DOHH2 (cell line): ENCODE measurements at regions not wholly inside any gene's neighbourhood (a gene's known extent, or its start where the extent isn't known, plus 50 kb on each side); places are given as distances from the start of the nearest gene placed in this dataset.

ENCODE experiments used
- H3F3A ChIP-seq: fragments of 200-600 bp; sonication (generic), shearing (Covaris generic); 2 replicates; pipeline ENCODE4 v1.6.0; 2016; ENCODE audit warnings: antibody characterized with exemption, mild to moderate bottlenecking; ENCODE audit not compliant: control insufficient read depth, insufficient read depth
- H3K27ac ChIP-seq: fragments of 200-600 bp; sonication (generic); 2 replicates; pipeline ENCODE4 v1.5.1; 2014; ENCODE audit warnings: low read depth, mild to moderate bottlenecking, low read length, moderate library complexity
- H3K27me3 ChIP-seq: fragments of 200-600 bp; sonication (generic); 2 replicates; pipeline ENCODE4 v1.6.1; 2014; ENCODE audit warnings: mild to moderate bottlenecking, low read length, mixed read lengths; ENCODE audit not compliant: control insufficient read depth
- H3K36me3 ChIP-seq: fragments of 200-600 bp; sonication (generic); 2 replicates; pipeline ENCODE4 v1.6.1; 2014; ENCODE audit warnings: mild to moderate bottlenecking, low read length, moderate library complexity, mixed read lengths; ENCODE audit not compliant: control insufficient read depth
- H3K4me1 ChIP-seq: fragments of 200-600 bp; sonication (generic); 2 replicates; pipeline ENCODE4 v1.6.1; 2014; ENCODE audit warnings: mild to moderate bottlenecking, low read length, mixed read lengths; ENCODE audit not compliant: control insufficient read depth
- H3K4me2 ChIP-seq: fragments of 200-600 bp; sonication (generic); 2 replicates; pipeline ENCODE4 v1.6.0; 2014; ENCODE audit warnings: mild to moderate bottlenecking, low read length, moderate library complexity
- H3K4me3 ChIP-seq: fragments of 200-600 bp; sonication (generic); 2 replicates; pipeline ENCODE4 v1.5.1; 2014; ENCODE audit warnings: mild to moderate bottlenecking, low read length, mixed read lengths
- H3K79me2 ChIP-seq: fragments of 200-600 bp; sonication (generic); 2 replicates; pipeline ENCODE4 v1.6.1; 2014; ENCODE audit warnings: mild to moderate bottlenecking, low read length, mixed read lengths; ENCODE audit not compliant: control insufficient read depth
- H3K9me2 ChIP-seq: fragments of 200-600 bp; sonication (generic); replicated peaks from 2 replicates; pipeline ENCODE4 v1.6.1; 2014; ENCODE audit warnings: mild to moderate bottlenecking, low read length, mixed read lengths; ENCODE audit not compliant: control insufficient read depth
- H3K9me3 ChIP-seq: fragments of 200-600 bp; sonication (generic); 2 replicates; pipeline ENCODE4 v1.6.1; 2014; ENCODE audit warnings: antibody characterized with exemption, low read length, mixed read lengths; ENCODE audit not compliant: control insufficient read depth, insufficient read depth
- H4K20me1 ChIP-seq: fragments of 200-600 bp; sonication (generic); 2 replicates; pipeline ENCODE4 v1.6.0; 2014; ENCODE audit warnings: low read depth, mild to moderate bottlenecking, antibody characterized with exemption, low read length, moderate library complexity; ENCODE audit not compliant: control insufficient read depth, insufficient read depth
- CTCF ChIP-seq: fragments of 200-600 bp; sonication (generic); IDR thresholded peaks from one replicate; pipeline ENCODE4 v1.5.1; 2014; ENCODE audit warnings: antibody characterized with exemption, mild to moderate bottlenecking, low read depth, low read length; ENCODE audit not compliant: poor library complexity, severe bottlenecking
- EZH2phosphoT487 ChIP-seq: fragments of 200-600 bp; sonication (generic); IDR thresholded peaks from 2 replicates; pipeline ENCODE4 v1.6.1; 2017; ENCODE audit warnings: borderline replicate concordance, mild to moderate bottlenecking, antibody characterized with exemption, low read length, moderate library complexity, mixed read lengths

- Histone ChIP-seq H3F3A (no peaks in the 10 kb centered on the region), H3K27ac (no peak overlapping the region), H4K20me1 (no peaks in the 10 kb centered on the region), H3K79me2 (no peaks in the 10 kb centered on the region), H3K9me2 (no peaks in the 10 kb centered on the region), H3K27me3 (no peaks in the 10 kb centered on the region), H3K4me1 (no peaks in the 10 kb centered on the region), H3K9me3 (no peaks in the 10 kb centered on the region), H3K36me3 (no peaks in the 10 kb centered on the region), H3K4me3 (no peak overlapping the region), H3K4me2 (no peak overlapping the region)
- TF ChIP-seq EZH2phosphoT487 (no peak), CTCF (no peak)
Measured at GRCh38 chr17:55898195-55898594, 147.3 kb downstream of the PCTP start.

- no peaks in the 10 kb centered on the region for H3K9me3 ChIP-seq
- H3K4me3 ChIP-seq: no peak overlapping the region
- H4K20me1 ChIP-seq: no peaks in the 10 kb centered on the region
- H3K36me3 ChIP-seq: no peaks in the 10 kb centered on the region
- H3K27me3 ChIP-seq: no peaks in the 10 kb centered on the region
- H3K4me1 ChIP-seq: no peaks in the 10 kb centered on the region
- H3F3A ChIP-seq: no peaks in the 10 kb centered on the region
- H3K27ac ChIP-seq: no peak overlapping the region
- H3K9me2 ChIP-seq: no peaks in the 10 kb centered on the region
- TF ChIP-seq CTCF (no peak), EZH2phosphoT487 (no peak)
- no peaks in the 10 kb centered on the region for H3K79me2 ChIP-seq
- no peak overlapping the region for H3K4me2 ChIP-seq
Measured at GRCh38 chr17:55900188-55900587, 149.3 kb downstream of the PCTP start.

- TF ChIP-seq EZH2phosphoT487: no peak
- Histone ChIP-seq H4K20me1 (no peaks in the 10 kb centered on the region), H3F3A (no peaks in the 10 kb centered on the region), H3K4me2 (no peak overlapping the region), H3K4me3 (no peak overlapping the region), H3K36me3 (no peaks in the 10 kb centered on the region), H3K79me2 (no peaks in the 10 kb centered on the region), H3K27ac (no peak overlapping the region), H3K9me2 (no peaks in the 10 kb centered on the region), H3K27me3 (0 out of 2 replicates have a peak, but pooled peaks cover 3% of the 10 kb centered on the region), H3K9me3 (no peaks in the 10 kb centered on the region), H3K4me1 (no peaks in the 10 kb centered on the region)
Measured at GRCh38 chr17:55903028-55903690, 152.3 kb downstream of the PCTP start.

- H3K9me3 ChIP-seq: no peaks in the 10 kb centered on the region
- no peaks in the 10 kb centered on the region for H3K4me1 ChIP-seq
- H3K27me3 ChIP-seq: 0 out of 2 replicates have a peak, but pooled peaks cover 3% of the 10 kb centered on the region
- H4K20me1 ChIP-seq: no peaks in the 10 kb centered on the region
- no peak overlapping the region for H3K4me3 ChIP-seq
- no peaks in the 10 kb centered on the region for H3F3A ChIP-seq
- TF ChIP-seq EZH2phosphoT487 (no peak), CTCF (no peak)
- H3K79me2 ChIP-seq: no peaks in the 10 kb centered on the region
- no peak overlapping the region for H3K4me2 ChIP-seq
- H3K27ac ChIP-seq: no peak overlapping the region
- H3K36me3 ChIP-seq: no peaks in the 10 kb centered on the region
- no peaks in the 10 kb centered on the region for H3K9me2 ChIP-seq
Measured at GRCh38 chr17:55909776-55910175, 158.9 kb downstream of the PCTP start.
